ENCODE measurements at regions not wholly inside any gene's neighbourhood (a gene's known extent, or its start where the extent isn't known, plus 50 kb on each side); places are given as distances from the start of the nearest gene placed in this dataset.

- no peak for DNase-seq
- WGBS (ENCODE audit: insufficient coverage) = no CpG with 5 or more reads among the region's 4 CpGs
- Histone ChIP-seq H3K4me3 (ENCODE audit: low read length) (no peak overlapping the region), H3K4me1 (ENCODE audit: control insufficient read depth, insufficient read depth, low read length) (peaks cover 6% of the 10 kb centered on the region), H3K9me3 (replicated peaks; ENCODE audit: control insufficient read depth, low read depth, low read length) (no peaks in the 10 kb centered on the region), H3K27me3 (ENCODE audit: control insufficient read depth, insufficient read depth, low read length) (peaks cover 5% of the 10 kb centered on the region), H3K27ac (ENCODE audit: low read length) (no peak overlapping the region), H3K36me3 (ENCODE audit: control insufficient read depth, insufficient read depth, low read length) (no peaks in the 10 kb centered on the region)
Observed at GRCh38 chr9:117488659-117489058, 73.8 kb upstream of the ASTN2 start.

DNA sequence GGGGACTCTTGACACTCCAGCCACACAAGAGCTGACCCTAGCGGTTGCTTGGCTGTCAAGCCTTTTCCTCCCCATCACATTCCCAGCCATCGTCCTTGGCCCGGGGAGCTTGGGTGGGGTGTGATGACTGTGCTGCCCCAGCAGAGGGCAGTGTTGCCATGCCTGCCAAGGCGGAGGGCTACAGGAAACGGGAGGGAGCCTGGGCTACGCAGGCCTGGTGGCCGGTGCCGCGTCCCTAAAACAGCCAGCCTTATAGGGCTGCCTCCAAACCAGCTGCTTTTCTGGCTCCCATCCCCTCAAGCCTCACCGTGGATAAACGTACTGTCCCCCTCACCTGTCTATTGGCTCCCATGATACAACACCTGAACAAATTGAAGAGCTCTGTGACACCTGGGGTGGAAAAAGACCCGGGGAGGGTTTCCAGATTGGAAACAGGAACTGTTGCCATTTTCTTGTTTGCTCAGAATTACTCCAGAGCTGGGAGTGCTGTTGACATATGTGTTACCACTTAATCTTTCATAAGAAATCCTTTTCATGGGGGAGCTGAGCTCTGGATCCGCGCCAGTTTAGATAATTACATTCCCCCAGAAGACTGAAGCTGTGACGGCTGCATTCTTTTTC, 72.8 kb upstream of the ASTN2 start:
- Histone ChIP-seq H3K4me1 (ENCODE audit: control insufficient read depth, insufficient read depth, low read length) (peaks cover 6% of the 10 kb centered on the region), H3K4me3 (ENCODE audit: low read length) (no peak overlapping the region)

DNA sequence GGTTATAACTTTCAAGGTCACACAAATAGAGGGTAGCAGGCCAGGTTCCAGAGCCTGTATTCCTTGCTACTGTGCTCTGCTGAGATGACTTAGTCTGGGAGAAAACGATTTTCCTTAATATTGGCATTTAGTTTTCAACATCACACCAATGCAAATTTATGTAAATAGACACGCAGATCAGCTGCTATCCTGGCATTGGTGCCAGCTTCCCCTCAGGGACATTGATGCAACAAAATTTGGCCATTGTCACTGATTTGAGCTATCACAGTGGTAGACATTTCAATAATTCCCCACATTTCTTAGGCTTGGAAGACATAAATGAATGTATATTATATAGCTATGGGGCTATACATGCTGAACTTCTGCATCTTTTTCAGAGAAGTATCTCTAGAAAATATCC, 71.6 kb upstream of the ASTN2 start:
- no peak for DNase-seq
- Histone ChIP-seq H3K9me3 (replicated peaks; ENCODE audit: control insufficient read depth, low read depth, low read length) (no peaks in the 10 kb centered on the region), H3K36me3 (ENCODE audit: control insufficient read depth, insufficient read depth, low read length) (no peaks in the 10 kb centered on the region), H3K4me1 (ENCODE audit: control insufficient read depth, insufficient read depth, low read length) (peaks cover 6% of the 10 kb centered on the region), H3K27ac (ENCODE audit: low read length) (no peak overlapping the region), H3K27me3 (ENCODE audit: control insufficient read depth, insufficient read depth, low read length) (peaks cover 5% of the 10 kb centered on the region), H3K4me3 (ENCODE audit: low read length) (no peak overlapping the region)
- WGBS (ENCODE audit: insufficient coverage) = 82% methylated on average over 2 of the region's 2 CpGs

More for the DNA sequence above, 72.8 kb upstream of the ASTN2 start:
- Histone ChIP-seq H3K36me3 (ENCODE audit: control insufficient read depth, insufficient read depth, low read length) (no peaks in the 10 kb centered on the region), H3K27ac (ENCODE audit: low read length) (no peak overlapping the region), H3K27me3 (ENCODE audit: control insufficient read depth, insufficient read depth, low read length) (peaks cover 5% of the 10 kb centered on the region), H3K9me3 (replicated peaks; ENCODE audit: control insufficient read depth, low read depth, low read length) (no peaks in the 10 kb centered on the region)
- WGBS (ENCODE audit: insufficient coverage) = 0% methylated on average over 5 of the region's 15 CpGs
- DNase-seq = peak; percentile 66

DNA sequence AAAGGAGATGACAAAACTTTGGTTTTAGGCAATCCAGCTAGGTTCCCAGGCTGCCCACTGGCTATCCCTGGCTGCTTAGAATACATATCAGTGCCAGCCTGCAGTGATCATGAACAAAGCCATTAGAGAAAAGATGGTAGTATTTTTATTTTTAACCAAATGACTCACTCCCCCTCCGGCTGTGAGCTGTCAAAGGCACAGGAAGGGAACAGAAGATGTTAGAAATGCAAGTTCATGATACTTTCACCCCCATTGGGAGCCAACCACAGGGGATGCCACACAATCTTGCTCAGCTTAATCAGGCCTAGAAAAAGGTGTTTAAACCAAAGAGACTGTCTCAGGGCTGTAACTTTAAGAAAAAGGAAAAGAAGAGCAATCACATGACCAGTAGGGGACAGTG, 70.3 kb upstream of the ASTN2 start:
- Histone ChIP-seq H3K4me3 (ENCODE audit: low read length) (no peak overlapping the region), H3K36me3 (ENCODE audit: control insufficient read depth, insufficient read depth, low read length) (no peaks in the 10 kb centered on the region), H3K27me3 (ENCODE audit: control insufficient read depth, insufficient read depth, low read length) (peaks cover 5% of the 10 kb centered on the region), H3K9me3 (replicated peaks; ENCODE audit: control insufficient read depth, low read depth, low read length) (no peaks in the 10 kb centered on the region), H3K27ac (ENCODE audit: low read length) (no peak overlapping the region), H3K4me1 (ENCODE audit: control insufficient read depth, insufficient read depth, low read length) (peaks cover 6% of the 10 kb centered on the region)
- WGBS (ENCODE audit: insufficient coverage) = no CpG with 5 or more reads among the region's 1 CpG
- DNase-seq = no peak

GRCh38 chr9:117480729-117481128, 65.9 kb upstream of the ASTN2 start:
- no peak overlapping the region for H3K4me3 ChIP-seq (ENCODE audit: low read length)
- H3K27me3 ChIP-seq (ENCODE audit: control insufficient read depth, insufficient read depth, low read length) = peaks cover 3% of the 10 kb centered on the region
- no CpG with 5 or more reads among the region's 2 CpGs for WGBS (ENCODE audit: insufficient coverage)
- H3K4me1 ChIP-seq (ENCODE audit: control insufficient read depth, insufficient read depth, low read length) = no peaks in the 10 kb centered on the region
- DNase-seq = no peak
- no peaks in the 10 kb centered on the region for H3K9me3 ChIP-seq (replicated peaks; ENCODE audit: control insufficient read depth, low read depth, low read length)
- H3K36me3 ChIP-seq (ENCODE audit: control insufficient read depth, insufficient read depth, low read length) = no peaks in the 10 kb centered on the region
- H3K27ac ChIP-seq (ENCODE audit: low read length) = no peak overlapping the region

DNA sequence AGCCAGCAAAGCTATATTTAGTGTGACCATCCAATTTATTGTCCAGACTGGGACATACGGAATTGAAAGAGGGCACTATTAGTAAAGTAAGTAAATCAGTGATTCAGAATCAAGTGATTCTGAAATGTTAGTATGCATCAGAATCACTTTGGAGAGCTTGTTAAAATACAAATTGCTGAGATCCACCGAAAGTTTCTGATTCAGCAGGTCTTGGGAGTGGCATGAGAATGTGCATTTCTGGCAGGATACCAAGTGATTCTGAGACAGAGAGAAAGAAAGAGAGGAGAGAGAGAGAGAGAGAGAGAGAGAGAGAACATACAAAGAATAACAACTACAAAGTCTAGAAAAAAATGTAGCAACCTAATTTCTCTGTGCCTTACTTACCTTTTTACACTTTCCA, 65.4 kb upstream of the ASTN2 start:
- Histone ChIP-seq H3K4me1 (ENCODE audit: control insufficient read depth, insufficient read depth, low read length) (no peaks in the 10 kb centered on the region), H3K27me3 (ENCODE audit: control insufficient read depth, insufficient read depth, low read length) (peaks cover 3% of the 10 kb centered on the region), H3K27ac (ENCODE audit: low read length) (no peak overlapping the region), H3K4me3 (ENCODE audit: low read length) (no peak overlapping the region), H3K9me3 (replicated peaks; ENCODE audit: control insufficient read depth, low read depth, low read length) (no peaks in the 10 kb centered on the region), H3K36me3 (ENCODE audit: control insufficient read depth, insufficient read depth, low read length) (no peaks in the 10 kb centered on the region)
- DNase-seq = no peak
- WGBS (ENCODE audit: insufficient coverage) = 50% methylated on average over 1 of the region's 2 CpGs

DNA sequence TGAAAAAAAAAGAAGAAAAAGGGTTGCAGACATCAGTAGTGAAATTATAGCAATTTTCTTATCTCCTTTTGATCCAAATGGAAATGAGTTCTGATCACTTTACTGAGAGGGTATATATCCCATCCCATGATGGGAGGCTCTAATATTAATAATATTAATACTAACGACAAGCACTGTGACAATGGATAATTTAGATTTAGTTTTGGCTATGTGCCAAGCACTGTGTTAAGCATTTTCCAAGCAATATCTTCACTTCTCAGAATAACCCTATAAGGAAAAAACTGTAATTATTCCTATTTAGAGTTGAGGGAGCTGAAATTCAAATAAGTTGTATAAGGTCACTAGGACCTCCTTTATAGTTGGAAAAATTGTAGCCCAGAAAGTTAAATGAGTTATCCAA, 58.4 kb upstream of the ASTN2 start:
- no peak for DNase-seq
- Histone ChIP-seq H3K27me3 (ENCODE audit: control insufficient read depth, insufficient read depth, low read length) (no peaks in the 10 kb centered on the region), H3K4me3 (ENCODE audit: low read length) (no peak overlapping the region), H3K36me3 (ENCODE audit: control insufficient read depth, insufficient read depth, low read length) (no peaks in the 10 kb centered on the region), H3K9me3 (replicated peaks; ENCODE audit: control insufficient read depth, low read depth, low read length) (no peaks in the 10 kb centered on the region), H3K27ac (ENCODE audit: low read length) (no peak overlapping the region), H3K4me1 (ENCODE audit: control insufficient read depth, insufficient read depth, low read length) (no peaks in the 10 kb centered on the region)
- no CpG with 5 or more reads among the region's 1 CpG for WGBS (ENCODE audit: insufficient coverage)

- Histone ChIP-seq H3K4me3 (ENCODE audit: low read length) (no peak overlapping the region), H3K27ac (ENCODE audit: low read length) (no peak overlapping the region), H3K27me3 (ENCODE audit: control insufficient read depth, insufficient read depth, low read length) (no peaks in the 10 kb centered on the region), H3K9me3 (replicated peaks; ENCODE audit: control insufficient read depth, low read depth, low read length) (no peaks in the 10 kb centered on the region), H3K36me3 (ENCODE audit: control insufficient read depth, insufficient read depth, low read length) (no peaks in the 10 kb centered on the region), H3K4me1 (ENCODE audit: control insufficient read depth, insufficient read depth, low read length) (no peaks in the 10 kb centered on the region)
- WGBS (ENCODE audit: insufficient coverage) = no CpG with 5 or more reads among the region's 2 CpGs
- DNase-seq = no peak
Observed at GRCh38 chr9:117470902-117471301, 56.0 kb upstream of the ASTN2 start.

GRCh38 chr9:117470455-117470854, 55.6 kb upstream of the ASTN2 start:
- Histone ChIP-seq H3K27me3 (ENCODE audit: control insufficient read depth, insufficient read depth, low read length) (no peaks in the 10 kb centered on the region), H3K9me3 (replicated peaks; ENCODE audit: control insufficient read depth, low read depth, low read length) (no peaks in the 10 kb centered on the region), H3K4me3 (ENCODE audit: low read length) (no peak overlapping the region), H3K27ac (ENCODE audit: low read length) (no peak overlapping the region), H3K4me1 (ENCODE audit: control insufficient read depth, insufficient read depth, low read length) (peaks cover under 1% of the 10 kb centered on the region), H3K36me3 (ENCODE audit: control insufficient read depth, insufficient read depth, low read length) (no peaks in the 10 kb centered on the region)
- no peak for DNase-seq
- WGBS (ENCODE audit: insufficient coverage) = 40% methylated on average over 1 of the region's 1 CpG

DNA sequence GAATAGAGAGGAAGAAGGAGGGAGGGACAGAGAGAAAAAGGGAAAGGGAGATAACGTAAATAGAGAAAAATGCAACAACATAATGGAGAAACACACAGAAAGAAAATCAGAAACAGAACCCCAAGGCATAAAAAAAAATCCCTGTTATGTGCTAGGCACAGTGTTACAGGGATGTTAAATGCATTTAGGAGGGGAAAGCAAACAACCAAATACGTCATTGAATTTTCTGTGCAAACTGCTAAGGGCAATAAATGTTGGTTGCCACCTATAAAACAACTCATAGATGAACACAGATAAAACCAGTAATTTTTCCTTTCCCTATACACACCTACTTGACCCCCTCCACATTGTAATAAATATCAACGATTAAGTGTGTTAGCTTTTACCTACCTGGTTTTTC, 51.3 kb upstream of the ASTN2 start:
- Histone ChIP-seq H3K4me1 (ENCODE audit: control insufficient read depth, insufficient read depth, low read length) (peaks cover 15% of the 10 kb centered on the region), H3K4me3 (ENCODE audit: low read length) (no peak overlapping the region), H3K27me3 (ENCODE audit: control insufficient read depth, insufficient read depth, low read length) (no peaks in the 10 kb centered on the region), H3K36me3 (ENCODE audit: control insufficient read depth, insufficient read depth, low read length) (no peaks in the 10 kb centered on the region), H3K27ac (ENCODE audit: low read length) (no peak overlapping the region), H3K9me3 (replicated peaks; ENCODE audit: control insufficient read depth, low read depth, low read length) (no peaks in the 10 kb centered on the region)
- DNase-seq = no peak
- WGBS (ENCODE audit: insufficient coverage) = no CpG with 5 or more reads among the region's 3 CpGs

- 25% methylated on average over 3 of the region's 4 CpGs for WGBS (ENCODE audit: insufficient coverage)
- DNase-seq = no peak
- no peak overlapping the region for H3K27ac ChIP-seq (ENCODE audit: low read length)
- H3K9me3 ChIP-seq (replicated peaks; ENCODE audit: control insufficient read depth, low read depth, low read length) = no peaks in the 10 kb centered on the region
- no peaks in the 10 kb centered on the region for H3K27me3 ChIP-seq (ENCODE audit: control insufficient read depth, insufficient read depth, low read length)
- no peak overlapping the region for H3K4me3 ChIP-seq (ENCODE audit: low read length)
- peaks cover 15% of the 10 kb centered on the region for H3K4me1 ChIP-seq (ENCODE audit: control insufficient read depth, insufficient read depth, low read length)
- H3K36me3 ChIP-seq (ENCODE audit: control insufficient read depth, insufficient read depth, low read length) = no peaks in the 10 kb centered on the region
Observed at GRCh38 chr9:117465706-117466105, 50.8 kb upstream of the ASTN2 start.

Measured in muscle of leg (tissue), 3 donors.